Ovary (tissue), 3 donors: ENCODE measurements at regions not wholly inside any gene's neighbourhood (a gene's known extent, or its start where the extent isn't known, plus 50 kb on each side); places are given as distances from the start of the nearest gene placed in this dataset.

ENCODE experiments used
- POLR2A ChIP-seq: fragments of 450-650 bp; IDR thresholded peaks from one replicate; pipeline ENCODE4 v1.6.1; 2017; ENCODE audit warnings: antibody characterized with exemption, mild to moderate bottlenecking, moderate library complexity
- TF ChIP-seq, protein P1 (sequence below), 3 donors: fragments of 450-650 bp in 2 of 3; fragments of 200-600 bp in 1 of 3; IDR thresholded peaks; one replicate each; pipeline versions ENCODE4 v1.5.1 to v1.8.0; 2016 to 2022; ENCODE audit warnings: antibody characterized with exemption in 3 of 3, mild to moderate bottlenecking in 1 of 3
- donor health status: DM: no; HTN: no; CAD: no.

DNA sequence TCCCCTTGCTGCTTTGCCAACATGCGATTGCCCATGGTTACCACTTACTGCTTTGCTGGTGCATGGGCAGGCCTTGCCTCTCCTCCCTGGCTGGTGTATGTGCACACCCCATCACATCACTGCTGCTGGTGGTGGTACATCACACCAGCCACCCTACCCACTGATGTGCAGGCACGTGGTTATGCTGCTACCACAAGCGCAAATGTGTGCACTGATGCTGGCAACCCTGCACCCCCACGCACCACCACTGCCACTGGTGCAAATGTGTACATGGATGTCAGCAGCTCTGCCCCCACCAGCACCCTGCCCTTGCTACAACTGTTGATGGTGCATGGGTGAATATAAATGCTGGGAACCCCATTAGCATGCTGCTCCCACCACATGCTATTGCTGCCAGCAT, 261.7 kb downstream of the AEBP2 start:
- TF ChIP-seq, protein P1, sequence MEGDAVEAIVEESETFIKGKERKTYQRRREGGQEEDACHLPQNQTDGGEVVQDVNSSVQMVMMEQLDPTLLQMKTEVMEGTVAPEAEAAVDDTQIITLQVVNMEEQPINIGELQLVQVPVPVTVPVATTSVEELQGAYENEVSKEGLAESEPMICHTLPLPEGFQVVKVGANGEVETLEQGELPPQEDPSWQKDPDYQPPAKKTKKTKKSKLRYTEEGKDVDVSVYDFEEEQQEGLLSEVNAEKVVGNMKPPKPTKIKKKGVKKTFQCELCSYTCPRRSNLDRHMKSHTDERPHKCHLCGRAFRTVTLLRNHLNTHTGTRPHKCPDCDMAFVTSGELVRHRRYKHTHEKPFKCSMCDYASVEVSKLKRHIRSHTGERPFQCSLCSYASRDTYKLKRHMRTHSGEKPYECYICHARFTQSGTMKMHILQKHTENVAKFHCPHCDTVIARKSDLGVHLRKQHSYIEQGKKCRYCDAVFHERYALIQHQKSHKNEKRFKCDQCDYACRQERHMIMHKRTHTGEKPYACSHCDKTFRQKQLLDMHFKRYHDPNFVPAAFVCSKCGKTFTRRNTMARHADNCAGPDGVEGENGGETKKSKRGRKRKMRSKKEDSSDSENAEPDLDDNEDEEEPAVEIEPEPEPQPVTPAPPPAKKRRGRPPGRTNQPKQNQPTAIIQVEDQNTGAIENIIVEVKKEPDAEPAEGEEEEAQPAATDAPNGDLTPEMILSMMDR (IDR thresholded peaks at IDR 0.05) = no peak
- TF ChIP-seq POLR2A = no peak
